Suprapubic skin (tissue), 3 donors: ENCODE measurements at regions not wholly inside any gene's neighbourhood (a gene's known extent, or its start where the extent isn't known, plus 50 kb on each side); places are given as distances from the start of the nearest gene placed in this dataset.

Source experiments
- POLR2A ChIP-seq, 2 donors: fragments of 450-650 bp; IDR thresholded peaks; one replicate each; pipeline ENCODE4 v1.6.1; 2017; ENCODE audit warnings: antibody characterized with exemption in 2 of 2, mild to moderate bottlenecking in 2 of 2, moderate library complexity in 2 of 2
- TF ChIP-seq, protein P1 (sequence below), 2 donors: fragments of 200-600 bp in 1 of 2; fragments of 450-650 bp in 1 of 2; sonication (generic) in 1 of 2; IDR thresholded peaks; one replicate each; pipeline ENCODE4 v1.5.1; 2016 to 2019; ENCODE audit warnings: antibody characterized with exemption in 2 of 2, mild to moderate bottlenecking in 1 of 2, moderate library complexity in 1 of 2

DNA sequence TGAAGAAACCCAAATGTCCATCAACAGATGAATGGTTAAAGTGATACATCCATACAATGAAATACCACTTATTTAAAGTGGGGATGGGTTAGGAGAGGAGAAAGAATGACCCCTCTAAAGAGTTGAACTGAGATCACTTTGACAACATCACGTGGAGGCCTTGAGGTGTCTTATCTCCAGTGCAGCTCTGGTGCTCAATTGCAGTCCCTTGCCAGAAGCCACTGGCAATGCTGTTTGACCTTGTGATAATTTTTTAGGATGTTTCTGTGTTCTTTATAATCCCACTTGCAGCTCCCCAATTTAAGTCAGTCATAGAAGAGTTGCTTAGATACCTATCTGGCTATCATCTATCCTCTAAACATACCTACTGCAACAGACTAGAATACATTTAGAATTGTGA lies 167.6 kb downstream of the ZNF648 start:
- TF ChIP-seq, protein P1, sequence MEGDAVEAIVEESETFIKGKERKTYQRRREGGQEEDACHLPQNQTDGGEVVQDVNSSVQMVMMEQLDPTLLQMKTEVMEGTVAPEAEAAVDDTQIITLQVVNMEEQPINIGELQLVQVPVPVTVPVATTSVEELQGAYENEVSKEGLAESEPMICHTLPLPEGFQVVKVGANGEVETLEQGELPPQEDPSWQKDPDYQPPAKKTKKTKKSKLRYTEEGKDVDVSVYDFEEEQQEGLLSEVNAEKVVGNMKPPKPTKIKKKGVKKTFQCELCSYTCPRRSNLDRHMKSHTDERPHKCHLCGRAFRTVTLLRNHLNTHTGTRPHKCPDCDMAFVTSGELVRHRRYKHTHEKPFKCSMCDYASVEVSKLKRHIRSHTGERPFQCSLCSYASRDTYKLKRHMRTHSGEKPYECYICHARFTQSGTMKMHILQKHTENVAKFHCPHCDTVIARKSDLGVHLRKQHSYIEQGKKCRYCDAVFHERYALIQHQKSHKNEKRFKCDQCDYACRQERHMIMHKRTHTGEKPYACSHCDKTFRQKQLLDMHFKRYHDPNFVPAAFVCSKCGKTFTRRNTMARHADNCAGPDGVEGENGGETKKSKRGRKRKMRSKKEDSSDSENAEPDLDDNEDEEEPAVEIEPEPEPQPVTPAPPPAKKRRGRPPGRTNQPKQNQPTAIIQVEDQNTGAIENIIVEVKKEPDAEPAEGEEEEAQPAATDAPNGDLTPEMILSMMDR (IDR thresholded peaks at IDR 0.05) = no peak
- no peak for TF ChIP-seq POLR2A (IDR thresholded peaks at IDR 0.05)
